ENCODE measurements at regions not wholly inside any gene's neighbourhood (a gene's known extent, or its start where the extent isn't known, plus 50 kb on each side); places are given as distances from the start of the nearest gene placed in this dataset.
A peak's percentile ranks its signal among the peaks of the same experiment; 100 is the strongest.

- H3K9me3 ChIP-seq (replicated peaks; ENCODE audit: control insufficient read depth, insufficient read depth, low read length) = no peaks in the 10 kb centered on the region
- H3K79me2 ChIP-seq (ENCODE audit: control insufficient read depth, insufficient read depth, low read length) = no peaks in the 10 kb centered on the region
- BruUV-seq (replicated peaks) = no TSS peak
- no peaks in the 10 kb centered on the region for H4K20me1 ChIP-seq (replicated peaks; ENCODE audit: control insufficient read depth, extremely low read depth, insufficient read depth, low read length)
- no peak for TF ChIP-seq GATA2 (IDR thresholded peaks at IDR 0.05; ENCODE audit: insufficient read depth, insufficient read length, low read depth, low read length)
- TF ChIP-seq MAX (IDR thresholded peaks at IDR 0.05; ENCODE audit: insufficient read depth, insufficient read length) = no peak
- no peak for TF ChIP-seq CTCF (IDR thresholded peaks at IDR 0.05; ENCODE audit: extremely low read depth in 1 of 2, insufficient read depth in 1 of 2, low read depth in 1 of 2, low read length in 2 of 2)
- TF ChIP-seq MYC (IDR thresholded peaks at IDR 0.05; ENCODE audit: low read depth, low read length) = no peak
- no peak overlapping the region for H3K4me2 ChIP-seq (ENCODE audit: insufficient read depth, low read length)
- intact Hi-C loops (cut with micrococcal nuclease) (loop anchor here (1.0 kb wide), 1 partner anchor 14 kb away; no protein-coding TSS in a partner anchor), dilution Hi-C loops (cut with MboI; ENCODE audit: extremely low pct_ligation_motif_present, low sequenced_read_pairs) (no loop called here)
- no peaks in the 10 kb centered on the region for H3K9me1 ChIP-seq (replicated peaks; ENCODE audit: control insufficient read depth, extremely low read depth, insufficient read depth, low read length)
- no peak overlapping the region for H2AFZ ChIP-seq (ENCODE audit: low read depth, low read length)
- DNase-seq (ENCODE audit: low read depth, low spot score) (no peak), FAIRE-seq (peak; percentile 65)
- no peak overlapping the region for H3K4me3 ChIP-seq (replicated peaks in 1 of 3; ENCODE audit: insufficient read depth in 1 of 3, low read depth in 1 of 3, low read length in 3 of 3)
- no peak overlapping the region for H3K9ac ChIP-seq (replicated peaks; ENCODE audit: extremely low read depth, insufficient read depth, low read length)
- no peaks in the 10 kb centered on the region for H3K27me3 ChIP-seq (ENCODE audit: control insufficient read depth in 2 of 2, insufficient read depth in 2 of 2, low read length in 2 of 2)
- ChIA-PET POLR2A (no interaction called here), CTCF (interaction anchor here (1.2 to 6.1 kb wide), 3 partner anchors 8 to 17 kb away, joined by 4 to 81 read pairs (median 42); no protein-coding TSS in a partner anchor)
- no peaks in the 10 kb centered on the region for H3K36me3 ChIP-seq (ENCODE audit: control insufficient read depth in 2 of 2, extremely low read depth in 1 of 2, insufficient read depth in 2 of 2, low read length in 2 of 2)
- H3K4me1 ChIP-seq (ENCODE audit: control insufficient read depth, extremely low read depth, insufficient read depth, low read length) = peaks cover 19% of the 10 kb centered on the region
- H3K27ac ChIP-seq (ENCODE audit: insufficient read depth, low read depth, low read length) = no peak overlapping the region
Measured at GRCh38 chr2:205934443-205934842, 151.5 kb downstream of the INO80D start.

- Histone ChIP-seq H3K9me3 (replicated peaks; ENCODE audit: control insufficient read depth, insufficient read depth, low read length) (no peaks in the 10 kb centered on the region), H3K36me3 (ENCODE audit: control insufficient read depth in 2 of 2, extremely low read depth in 1 of 2, insufficient read depth in 2 of 2, low read length in 2 of 2) (no peaks in the 10 kb centered on the region), H3K79me2 (ENCODE audit: control insufficient read depth, insufficient read depth, low read length) (no peaks in the 10 kb centered on the region), H3K27ac (ENCODE audit: insufficient read depth, low read depth, low read length) (no peak overlapping the region), H3K27me3 (ENCODE audit: control insufficient read depth in 2 of 2, insufficient read depth in 2 of 2, low read length in 2 of 2) (no peaks in the 10 kb centered on the region), H2AFZ (ENCODE audit: low read depth, low read length) (no peak overlapping the region), H4K20me1 (replicated peaks; ENCODE audit: control insufficient read depth, extremely low read depth, insufficient read depth, low read length) (no peaks in the 10 kb centered on the region), H3K9me1 (replicated peaks; ENCODE audit: control insufficient read depth, extremely low read depth, insufficient read depth, low read length) (no peaks in the 10 kb centered on the region), H3K4me2 (ENCODE audit: insufficient read depth, low read length) (no peak overlapping the region), H3K9ac (replicated peaks; ENCODE audit: extremely low read depth, insufficient read depth, low read length) (no peak overlapping the region), H3K4me1 (ENCODE audit: control insufficient read depth, extremely low read depth, insufficient read depth, low read length) (peaks cover 19% of the 10 kb centered on the region), H3K4me3 (replicated peaks in 1 of 3; ENCODE audit: insufficient read depth in 1 of 3, low read depth in 1 of 3, low read length in 3 of 3) (no peak overlapping the region)
- dilution Hi-C loops (cut with MboI; ENCODE audit: extremely low pct_ligation_motif_present, low sequenced_read_pairs) (no loop called here), intact Hi-C loops (cut with micrococcal nuclease) (no loop called here)
- FAIRE-seq (no peak), DNase-seq (ENCODE audit: low read depth, low spot score) (no peak)
- TF ChIP-seq CTCF (IDR thresholded peaks at IDR 0.05; ENCODE audit: extremely low read depth in 1 of 2, insufficient read depth in 1 of 2, low read depth in 1 of 2, low read length in 2 of 2) (no peak), MAX (IDR thresholded peaks at IDR 0.05; ENCODE audit: insufficient read depth, insufficient read length) (no peak), JUN (IDR thresholded peaks at IDR 0.05; ENCODE audit: borderline replicate concordance, insufficient read depth, insufficient read length, low read depth) (no peak), EZH2 (IDR thresholded peaks at IDR 0.05; ENCODE audit: borderline replicate concordance, low read depth, low read length, severe bottlenecking) (no peak)
- POLR2A ChIA-PET = no interaction called here
- CTCF ChIA-PET = no interaction called here
- BruUV-seq (replicated peaks) = no TSS peak
Measured at GRCh38 chr2:205932861-205933260, 153.1 kb downstream of the INO80D start.

Measured in endothelial cell of umbilical vein (primary cell).